ENCODE measurements at regions not wholly inside any gene's neighbourhood (a gene's known extent, or its start where the extent isn't known, plus 50 kb on each side); places are given as distances from the start of the nearest gene placed in this dataset.

- TF ChIP-seq RXRA (IDR thresholded peaks at IDR 0.05; ENCODE audit: borderline replicate concordance, low read depth): no peak
- TF ChIP-seq CTCF (IDR thresholded peaks at IDR 0.05): no peak
- no peak for TF ChIP-seq FOXM1 (IDR thresholded peaks at IDR 0.05; ENCODE audit: low read depth)
- no peak for TF ChIP-seq JUND (IDR thresholded peaks at IDR 0.05)
- TF ChIP-seq POLR2AphosphoS5 (IDR thresholded peaks at IDR 0.05; ENCODE audit: low read depth, low read length): no peak
Observed at GRCh38 chr3:72312339-72312738, 527.4 kb upstream of the PROK2 start.
